ENCODE measurements at regions not wholly inside any gene's neighbourhood (a gene's known extent, or its start where the extent isn't known, plus 50 kb on each side); places are given as distances from the start of the nearest gene placed in this dataset.

GRCh38 chr12:115249671-115250278 is 565.8 kb upstream of the TBX3 start:
- no peak for FAIRE-seq

GRCh38 chr12:115245020-115245419 is 561.0 kb upstream of the TBX3 start:
- DNase-seq (ENCODE audit: insufficient read length, low spot score) (no peak), FAIRE-seq (no peak)

More at GRCh38 chr12:115249671-115250278, 565.8 kb upstream of the TBX3 start:
- no peak for DNase-seq (ENCODE audit: insufficient read length, low spot score)

GRCh38 chr12:115243933-115244628 is 560.1 kb upstream of the TBX3 start:
- no peak for DNase-seq (ENCODE audit: insufficient read length, low spot score)
- FAIRE-seq, result no peak

- FAIRE-seq, result no peak
- no peak for DNase-seq (ENCODE audit: insufficient read length, low spot score)
Measured at GRCh38 chr12:115240251-115240650, 556.3 kb upstream of the TBX3 start.

- FAIRE-seq (no peak), DNase-seq (ENCODE audit: insufficient read length, low spot score) (no peak)
Measured at GRCh38 chr12:115235880-115236279, 551.9 kb upstream of the TBX3 start.

DNA sequence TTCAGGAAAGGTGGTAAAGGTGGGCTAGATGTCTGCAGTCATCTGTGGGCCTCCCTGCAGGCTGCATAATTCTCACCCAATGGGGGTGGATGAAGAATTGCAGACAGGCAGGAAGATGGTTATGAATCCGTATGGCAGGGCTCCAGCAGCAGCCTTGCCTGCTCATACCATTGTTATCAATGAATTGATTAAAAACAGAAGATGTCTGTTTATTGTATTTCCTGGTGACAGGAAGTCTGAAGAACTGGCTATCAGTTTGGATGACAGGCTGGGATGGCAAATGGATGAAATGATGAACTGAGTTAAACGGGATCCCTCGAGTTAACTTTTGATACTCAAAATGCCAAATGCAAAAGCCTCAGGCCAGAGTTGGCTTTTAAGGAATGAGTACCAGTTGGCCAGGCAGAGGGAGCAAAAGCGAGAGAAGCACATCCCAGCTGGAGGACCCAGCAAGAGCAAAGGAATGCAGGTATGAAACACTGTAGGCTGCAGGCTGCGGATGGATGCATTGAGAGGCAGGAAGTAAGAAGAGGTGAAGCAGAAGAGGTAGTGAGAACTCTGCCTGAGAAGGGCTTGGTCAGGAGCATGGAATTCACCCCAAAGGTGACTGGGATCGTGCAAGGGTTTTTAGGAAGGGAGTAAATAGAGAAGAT is 550.0 kb upstream of the TBX3 start:
- DNase-seq (ENCODE audit: insufficient read length, low spot score) (no peak), FAIRE-seq (no peak)

DNA sequence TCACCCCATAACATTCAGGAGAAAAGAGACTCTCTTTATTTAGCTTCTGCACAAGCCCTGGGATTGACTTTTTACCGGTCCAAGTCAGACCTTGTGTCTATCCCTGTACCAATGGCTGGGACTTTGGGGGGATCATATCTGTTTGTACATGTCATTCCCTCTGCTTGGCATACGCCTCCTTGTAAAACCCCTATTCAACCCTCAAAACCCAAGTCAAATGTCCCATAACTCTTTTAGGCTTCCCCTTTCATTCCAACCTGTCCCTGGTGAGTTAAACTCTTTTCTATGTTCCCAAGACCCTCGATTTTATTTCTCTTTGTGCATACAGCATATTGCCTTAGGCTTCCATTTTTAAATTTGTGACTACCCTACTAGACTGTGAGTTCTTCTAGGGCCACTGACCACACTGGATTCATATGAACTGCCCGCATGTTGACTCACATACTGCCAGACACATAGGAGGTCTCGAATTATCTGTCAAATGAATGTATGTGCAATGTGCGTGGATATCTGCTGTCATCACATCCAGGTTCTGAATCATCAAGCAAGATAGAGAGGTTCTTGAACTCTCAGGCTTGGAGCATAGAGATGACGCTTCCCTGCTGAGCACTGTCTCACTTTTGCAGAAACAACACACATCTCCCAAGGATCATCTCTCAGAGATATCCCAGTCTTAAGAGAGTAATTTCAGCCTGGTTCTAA is 548.6 kb upstream of the TBX3 start:
- FAIRE-seq (no peak), DNase-seq (ENCODE audit: insufficient read length, low spot score) (no peak)

GRCh38 chr12:115230606-115231005 is 546.6 kb upstream of the TBX3 start:
- FAIRE-seq, result no peak

GRCh38 chr12:115229517-115229916 is 545.5 kb upstream of the TBX3 start:
- FAIRE-seq, result no peak
- DNase-seq (ENCODE audit: insufficient read length, low spot score), result no peak

More at GRCh38 chr12:115230606-115231005, 546.6 kb upstream of the TBX3 start:
- no peak for DNase-seq (ENCODE audit: insufficient read length, low spot score)

DNA sequence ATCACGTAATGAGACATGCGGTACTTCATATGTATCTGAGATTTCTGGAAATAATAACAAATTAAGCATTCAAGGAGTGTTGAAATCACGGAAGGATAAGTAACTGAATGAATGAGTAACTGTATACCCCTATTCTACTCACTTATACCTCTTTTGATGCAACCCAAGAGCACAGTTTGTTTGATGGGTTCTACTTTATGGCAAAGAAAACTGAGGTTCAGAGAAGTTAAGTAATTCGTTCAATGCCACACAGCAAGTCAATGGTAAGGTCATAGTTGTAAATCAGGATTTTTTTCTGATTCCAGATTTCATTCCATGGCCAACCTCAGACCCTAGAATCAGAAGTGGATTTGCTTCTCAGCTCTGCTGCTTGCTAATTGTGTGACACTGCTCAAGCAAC is 544.5 kb upstream of the TBX3 start:
- no peak for DNase-seq (ENCODE audit: insufficient read length, low spot score)
- FAIRE-seq, result no peak

DNA sequence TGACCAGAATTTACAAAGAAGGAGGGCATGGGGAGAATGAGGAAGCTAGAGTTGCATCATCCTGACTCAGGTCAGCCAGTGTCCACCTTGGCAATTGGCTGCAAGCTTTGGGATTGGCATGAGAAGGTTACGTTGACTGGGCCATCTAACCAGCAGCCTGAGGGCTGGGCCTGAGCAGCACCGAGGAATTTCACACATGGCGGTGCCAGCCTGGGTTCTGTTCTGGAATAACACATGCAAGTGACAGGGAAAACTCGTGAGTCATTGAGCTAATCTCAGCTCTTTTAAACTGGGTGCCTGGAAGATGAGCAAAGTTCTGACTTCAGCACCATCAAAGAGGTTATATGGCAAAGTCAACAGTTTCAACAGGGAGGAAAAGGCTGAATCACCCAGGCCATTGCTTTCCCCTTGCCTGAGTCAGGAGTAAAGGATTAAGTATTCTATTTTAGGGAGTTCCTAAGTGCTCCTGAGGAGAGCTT is 543.2 kb upstream of the TBX3 start:
- FAIRE-seq (no peak), DNase-seq (ENCODE audit: insufficient read length, low spot score) (peak; percentile 34)

DNA sequence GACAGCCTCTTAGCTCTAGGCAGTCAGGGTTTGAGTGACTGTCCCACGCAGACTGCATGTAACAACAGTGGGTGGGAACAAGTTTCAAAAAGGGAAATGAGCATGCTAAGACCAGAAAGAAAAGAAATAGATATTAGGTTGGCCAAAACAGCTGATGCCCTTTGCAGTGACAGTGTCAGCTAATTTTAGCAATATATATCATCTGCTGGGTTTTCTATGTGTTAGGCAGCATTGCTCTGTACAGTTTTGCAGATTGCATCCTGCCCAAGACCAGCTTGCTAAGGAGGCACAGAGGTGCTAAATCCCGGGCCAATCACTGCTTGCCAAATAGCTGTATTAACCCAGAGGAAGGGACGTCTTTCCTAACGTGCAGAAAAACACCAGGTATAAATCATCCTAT is 541.9 kb upstream of the TBX3 start:
- no peak for FAIRE-seq
- no peak for DNase-seq (ENCODE audit: insufficient read length, low spot score)

DNA sequence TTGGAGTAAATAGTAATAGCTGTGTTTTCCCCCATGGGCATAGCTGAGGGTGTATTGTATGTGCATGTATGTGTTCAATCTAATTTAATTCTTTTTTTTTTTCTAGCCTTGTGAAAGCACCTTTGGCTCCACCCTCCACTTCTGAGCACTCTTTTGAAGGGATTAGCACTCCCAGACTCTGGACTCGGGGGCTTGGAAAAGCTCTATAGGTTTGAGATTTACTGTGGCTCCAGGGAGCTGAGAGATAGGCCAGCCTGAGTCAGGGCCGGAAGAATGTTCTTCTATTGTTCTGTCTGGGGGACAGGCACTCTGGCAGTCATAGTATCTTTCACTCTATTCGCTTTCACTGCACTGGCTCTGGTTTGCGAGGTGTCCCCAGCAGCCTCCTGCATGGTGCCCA is 540.0 kb upstream of the TBX3 start:
- FAIRE-seq, result no peak

DNA sequence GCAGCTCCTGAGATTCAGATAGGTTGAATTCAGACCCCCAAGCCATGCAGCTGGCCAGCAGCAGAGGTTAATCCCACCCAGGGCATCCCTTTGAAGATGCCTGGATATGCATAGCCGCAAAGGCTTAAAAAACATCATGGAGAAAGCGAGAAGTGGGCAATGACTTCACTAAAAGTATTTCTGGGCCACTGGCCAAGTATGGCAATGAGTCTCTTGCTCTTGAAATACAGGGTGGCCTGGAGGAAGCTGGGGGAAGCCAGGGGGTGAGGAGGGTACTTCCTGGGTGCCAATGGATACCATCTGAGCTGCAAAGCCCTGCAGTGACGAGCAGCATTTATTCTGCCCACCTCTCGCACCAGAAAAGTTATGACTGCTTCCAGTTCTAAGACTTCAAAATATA is 539.3 kb upstream of the TBX3 start:
- peak; percentile 31 for DNase-seq (ENCODE audit: insufficient read length, low spot score)

More for the DNA sequence above, 540.0 kb upstream of the TBX3 start:
- no peak for DNase-seq (ENCODE audit: insufficient read length, low spot score)

DNA sequence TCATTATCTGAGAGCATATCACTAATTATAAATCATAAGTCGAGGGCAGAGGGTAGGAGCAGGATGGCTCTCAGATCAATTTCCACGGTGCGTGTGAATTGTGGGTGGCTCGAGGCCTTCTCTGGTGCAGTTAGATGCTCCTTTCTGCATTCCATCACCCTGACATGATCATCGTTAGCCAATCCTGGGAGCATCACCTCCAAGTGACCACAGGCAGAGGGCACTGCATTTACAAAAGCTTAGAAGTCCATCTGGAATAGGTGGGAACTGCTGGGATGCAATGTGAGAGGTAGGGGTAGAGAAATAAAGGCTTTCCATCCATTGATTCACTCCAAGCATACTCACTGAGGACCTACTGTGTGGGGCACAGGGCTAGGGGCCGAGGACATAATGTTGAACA is 538.2 kb upstream of the TBX3 start:
- no peak for DNase-seq (ENCODE audit: insufficient read length, low spot score)
- no peak for FAIRE-seq

More for the DNA sequence above, 539.3 kb upstream of the TBX3 start:
- no peak for FAIRE-seq

GRCh38 chr12:115216301-115216700 is 532.3 kb upstream of the TBX3 start:
- no peak for DNase-seq (ENCODE audit: insufficient read length, low spot score)
- FAIRE-seq, result no peak

GRCh38 chr12:115215544-115215943 is 531.6 kb upstream of the TBX3 start:
- no peak for DNase-seq (ENCODE audit: insufficient read length, low spot score)
- no peak for FAIRE-seq

GRCh38 chr12:115213538-115214016 is 529.6 kb upstream of the TBX3 start:
- DNase-seq (ENCODE audit: insufficient read length, low spot score) (no peak), FAIRE-seq (no peak)

- FAIRE-seq (no peak), DNase-seq (ENCODE audit: insufficient read length, low spot score) (no peak)
Measured at GRCh38 chr12:115213118-115213517, 529.1 kb upstream of the TBX3 start.

DNA sequence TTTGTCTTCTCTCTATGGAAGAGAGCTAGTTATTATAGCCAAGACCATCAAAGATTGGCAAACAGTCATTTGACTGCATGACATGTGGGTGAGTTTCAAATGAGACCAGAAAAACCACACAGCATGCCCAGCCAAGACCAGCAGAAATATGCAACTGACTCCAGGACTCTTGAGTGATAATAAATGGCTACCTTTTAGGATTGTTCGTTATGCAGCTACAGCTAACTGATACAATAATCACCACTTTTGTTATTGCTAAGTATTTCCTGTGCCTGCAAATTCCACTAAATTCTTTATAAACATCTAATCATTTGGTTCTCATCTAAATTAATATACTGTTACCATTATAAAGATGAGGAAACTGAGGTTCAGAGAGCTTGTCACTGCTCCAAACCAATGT is 528.4 kb upstream of the TBX3 start:
- FAIRE-seq (no peak), DNase-seq (ENCODE audit: insufficient read length, low spot score) (no peak)
